Astrocyte of the cerebellum (primary cell): ENCODE measurements at regions not wholly inside any gene's neighbourhood (a gene's known extent, or its start where the extent isn't known, plus 50 kb on each side); places are given as distances from the start of the nearest gene placed in this dataset.
A peak's percentile ranks its signal among the peaks of the same experiment; 100 is the strongest.

Experiments
- DNase-seq: peaks from one replicate; pipeline ENCODE4 v3.0.0-alpha.2; 2011; ENCODE audit warnings: low read depth
- H3K4me3 ChIP-seq: 2 replicates; pipeline ENCODE4 v1.5.1; 2011; ENCODE audit warnings: mild to moderate bottlenecking, low read depth, low read length, moderate library complexity
- CTCF ChIP-seq: IDR thresholded peaks from 2 replicates; pipeline ENCODE4 v1.5.1; 2012; ENCODE audit warnings: low read length, low read depth, moderate library complexity, mild to moderate bottlenecking; ENCODE audit errors: missing control alignments
- in situ Hi-C: cut with HindIII; loops from 2 replicates; pipeline ENCODE4 v1.10.0; 2017; ENCODE audit warnings: low sequenced_read_pairs

DNA sequence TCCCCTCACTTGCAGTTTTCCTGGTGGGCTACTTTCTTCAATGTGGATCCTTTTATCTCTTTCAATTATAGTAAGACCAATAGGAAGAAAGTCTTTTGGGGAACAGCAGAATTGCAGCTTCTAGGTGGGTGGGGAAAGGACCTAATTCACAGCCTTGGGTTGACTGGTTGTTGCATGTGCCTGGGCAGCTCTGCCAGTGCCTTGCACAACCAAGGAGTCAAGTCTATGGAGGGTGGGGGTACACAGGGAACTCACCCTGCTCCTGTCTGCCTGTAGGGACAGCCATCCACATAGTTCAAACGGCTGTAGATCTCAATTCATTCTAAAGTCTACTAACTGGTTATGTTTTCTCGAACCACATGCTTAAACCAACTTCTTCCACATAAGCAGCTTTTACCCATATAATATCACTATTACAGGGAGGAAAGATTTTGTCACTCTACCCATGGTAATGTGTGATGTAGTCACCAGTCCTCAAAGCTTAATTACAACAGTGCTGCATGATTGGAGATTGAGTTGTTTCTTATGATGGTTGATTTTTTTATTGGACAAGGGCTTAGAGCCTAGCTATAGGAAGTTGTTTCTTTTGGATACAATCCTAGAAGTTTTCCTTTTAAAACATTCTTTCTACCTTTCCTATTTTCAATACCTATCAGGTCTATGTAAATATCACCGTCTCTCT, 117.7 kb upstream of the FRMD6 start:
- DNase-seq, result no peak
- TF ChIP-seq CTCF, result no peak
- in situ Hi-C loops, result no loop called here
- no peak overlapping the region for H3K4me3 ChIP-seq

DNA sequence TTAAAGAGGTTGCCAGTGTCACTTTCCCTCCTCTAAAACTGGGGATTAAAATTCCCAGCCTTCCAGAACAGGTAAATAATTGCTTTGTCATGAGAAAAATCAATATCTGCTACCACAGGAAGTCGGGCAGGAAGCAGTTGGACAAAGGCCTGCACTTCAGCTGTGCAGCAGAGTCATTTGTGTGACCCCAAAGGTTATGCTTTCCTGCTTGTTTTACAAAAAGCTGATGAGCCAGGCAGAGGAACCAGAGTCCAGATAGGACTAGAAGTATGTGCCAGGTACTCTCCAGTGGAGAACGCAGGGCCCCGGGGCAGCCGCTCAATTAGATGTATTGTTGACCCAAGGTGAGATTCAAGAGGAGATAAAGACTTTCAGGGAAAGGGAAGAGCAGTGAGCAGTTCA, 117.1 kb upstream of the FRMD6 start:
- H3K4me3 ChIP-seq, result no peak overlapping the region
- TF ChIP-seq CTCF, result no peak
- no peak for DNase-seq
- in situ Hi-C loops, result no loop called here

- no peak for TF ChIP-seq CTCF
- no peak for DNase-seq
- H3K4me3 ChIP-seq, result no peak overlapping the region
- in situ Hi-C loops, result no loop called here
Measured at GRCh38 chr14:51535443-51536044, 116.2 kb upstream of the FRMD6 start.

- no peak for DNase-seq
- no peak overlapping the region for H3K4me3 ChIP-seq
- no peak for TF ChIP-seq CTCF
- in situ Hi-C loops, result no loop called here
Measured at GRCh38 chr14:51538973-51539372, 112.7 kb upstream of the FRMD6 start.

DNA sequence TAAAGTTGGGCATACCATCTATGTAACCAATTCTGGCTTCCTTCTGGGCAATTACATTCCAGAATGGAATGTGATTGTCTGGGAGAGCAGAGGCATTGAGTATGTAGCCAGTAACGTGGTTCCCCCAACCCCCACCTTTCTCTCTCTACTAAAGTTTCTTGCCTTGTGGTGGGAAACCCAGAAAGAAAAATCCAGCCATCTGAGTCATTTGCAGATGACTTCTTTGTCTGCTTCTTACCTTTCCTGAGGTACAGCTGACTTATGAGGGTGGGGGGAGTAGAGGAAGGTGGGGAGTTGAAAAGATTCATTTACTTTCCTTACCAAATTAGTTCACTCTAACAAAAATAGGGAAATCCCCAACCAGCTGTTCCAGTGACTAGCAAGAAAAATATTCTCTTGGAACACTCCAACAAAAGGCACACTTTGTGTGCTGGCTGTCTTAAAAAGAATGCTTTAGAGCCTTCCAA, 112.1 kb upstream of the FRMD6 start:
- no peak overlapping the region for H3K4me3 ChIP-seq
- no peak for TF ChIP-seq CTCF
- DNase-seq, result peak; percentile 77
- in situ Hi-C loops, result no loop called here

GRCh38 chr14:51540364-51540763, 111.3 kb upstream of the FRMD6 start:
- H3K4me3 ChIP-seq, result no peak overlapping the region
- no peak for DNase-seq
- TF ChIP-seq CTCF, result no peak
- in situ Hi-C loops, result no loop called here
